Skeletal muscle tissue (tissue), 3 donors: ENCODE measurements at regions not wholly inside any gene's neighbourhood (a gene's known extent, or its start where the extent isn't known, plus 50 kb on each side); places are given as distances from the start of the nearest gene placed in this dataset.
"Not testable (repeated sequence)": the region's sequence is repeated elsewhere in the genome, so short reads cannot be mapped to it uniquely, and the experiment has no call there.

Source experiments
- H3K27ac ChIP-seq: one replicate; pipeline ENCODE4 v1.7.0; 2013; ENCODE audit warnings: mild to moderate bottlenecking, low read depth, low read length, inconsistent platforms
- H3K27me3 ChIP-seq, 3 donors: one replicate each; pipeline ENCODE4 v1.7.0; 2013; ENCODE audit warnings: low read length in 3 of 3; ENCODE audit not compliant: control insufficient read depth in 3 of 3, insufficient read depth in 3 of 3
- H3K36me3 ChIP-seq, 3 donors: one replicate each; pipeline ENCODE4 v1.7.0; 2013; ENCODE audit warnings: low read length in 3 of 3; ENCODE audit not compliant: control insufficient read depth in 3 of 3, insufficient read depth in 3 of 3
- H3K4me1 ChIP-seq, 3 donors: one replicate each; pipeline ENCODE4 v1.7.0; 2013; ENCODE audit warnings: low read length in 3 of 3, mild to moderate bottlenecking in 3 of 3; ENCODE audit not compliant: control insufficient read depth in 3 of 3, insufficient read depth in 3 of 3
- H3K4me3 ChIP-seq, 3 donors: one replicate each; pipeline ENCODE4 v1.7.0; 2013; ENCODE audit warnings: low read length in 3 of 3
- H3K9ac ChIP-seq, 3 donors: one replicate each; pipeline ENCODE4 v1.7.0; 2013; ENCODE audit warnings: low read length in 3 of 3, mild to moderate bottlenecking in 3 of 3, moderate library complexity in 2 of 3, low read depth in 1 of 3
- H3K9me3 ChIP-seq, 3 donors: one replicate each; pipeline ENCODE4 v1.7.0; 2013; ENCODE audit warnings: low read length in 3 of 3; ENCODE audit not compliant: control insufficient read depth in 3 of 3
- donor health status: Osteomylitis.

DNA sequence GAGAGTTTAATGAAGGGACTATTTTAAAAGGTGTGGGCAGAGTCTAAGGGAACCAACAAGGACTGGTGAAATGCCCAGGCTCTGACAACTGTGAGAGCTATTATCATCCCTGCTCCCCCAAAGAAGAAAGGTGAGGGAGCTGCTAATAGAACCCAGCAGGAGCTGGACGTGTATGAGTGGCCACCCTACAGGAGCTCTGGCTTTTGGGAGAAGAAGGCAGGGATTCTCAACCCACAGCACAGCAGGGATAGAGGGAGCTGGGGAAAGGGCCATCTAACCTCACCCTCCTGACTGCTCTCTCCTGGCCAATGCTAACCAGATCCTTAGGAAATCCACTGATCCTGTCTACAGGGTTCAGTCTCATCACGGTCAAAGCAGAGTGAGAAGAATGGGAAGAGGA lies 57.1 kb downstream of the GRIN2B start:
- Histone ChIP-seq H3K36me3 (no peaks in the 10 kb centered on the region), H3K4me3 (no peak overlapping the region), H3K9ac (no peak overlapping the region)

DNA sequence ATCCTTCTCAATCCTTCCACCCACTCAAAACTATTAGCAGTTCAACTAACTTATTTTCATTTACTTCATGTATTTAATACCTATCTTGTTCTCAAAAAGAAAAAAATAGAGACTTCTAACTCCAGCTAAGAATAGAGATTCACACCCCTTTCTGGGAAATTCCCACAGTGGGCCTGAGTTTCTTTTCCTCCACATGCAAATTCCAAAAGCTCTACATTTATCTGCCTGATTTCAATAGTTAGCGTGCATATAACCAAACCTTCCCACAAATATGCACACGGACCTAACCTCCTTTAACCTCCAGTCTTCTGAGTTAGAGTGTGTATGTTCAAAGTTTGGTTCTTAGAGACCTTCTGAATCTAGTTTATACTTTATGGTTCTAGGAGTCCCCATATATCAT lies 62.5 kb downstream of the GRIN2B start:
- no peak overlapping the region for H3K4me3 ChIP-seq

More for the DNA sequence above, 57.1 kb downstream of the GRIN2B start:
- H3K4me1 ChIP-seq: no peaks in the 10 kb centered on the region
- no peaks in the 10 kb centered on the region for H3K9me3 ChIP-seq
- H3K27me3 ChIP-seq: peaks cover 0 to 3% (median 0%) of the 10 kb centered on the region in 3 donors
- no peak overlapping the region for H3K27ac ChIP-seq

DNA sequence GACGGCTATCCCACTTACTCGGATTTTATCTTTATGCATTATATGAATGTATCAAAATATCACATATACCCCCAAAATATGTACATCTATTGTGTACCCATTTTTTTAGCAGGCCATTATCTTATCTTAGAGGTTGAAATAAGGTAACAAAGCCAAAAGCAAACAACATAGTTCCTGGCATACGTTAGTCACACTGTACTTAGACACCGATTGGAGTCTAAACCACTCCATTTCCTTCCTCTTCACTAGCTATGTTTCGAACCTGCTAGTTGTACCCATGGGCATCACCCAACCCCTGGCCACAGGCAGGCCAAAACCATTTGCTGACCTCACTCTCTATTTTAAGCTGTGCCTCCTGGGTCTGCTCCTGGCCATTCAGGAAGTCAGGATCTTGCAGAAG lies 66.3 kb downstream of the GRIN2B start:
- no peaks in the 10 kb centered on the region for H3K4me1 ChIP-seq
- H3K4me3 ChIP-seq: no peak overlapping the region
- no peaks in the 10 kb centered on the region for H3K36me3 ChIP-seq
- no peaks in the 10 kb centered on the region for H3K9me3 ChIP-seq
- H3K9ac ChIP-seq: no peak overlapping the region
- no peaks in the 10 kb centered on the region for H3K27me3 ChIP-seq
- H3K27ac ChIP-seq: no peak overlapping the region

More for the DNA sequence above, 62.5 kb downstream of the GRIN2B start:
- no peaks in the 10 kb centered on the region for H3K36me3 ChIP-seq
- no peak overlapping the region for H3K27ac ChIP-seq
- no peaks in the 10 kb centered on the region for H3K4me1 ChIP-seq
- H3K27me3 ChIP-seq: no peaks in the 10 kb centered on the region
- H3K9ac ChIP-seq: no peak overlapping the region
- no peaks in the 10 kb centered on the region for H3K9me3 ChIP-seq

DNA sequence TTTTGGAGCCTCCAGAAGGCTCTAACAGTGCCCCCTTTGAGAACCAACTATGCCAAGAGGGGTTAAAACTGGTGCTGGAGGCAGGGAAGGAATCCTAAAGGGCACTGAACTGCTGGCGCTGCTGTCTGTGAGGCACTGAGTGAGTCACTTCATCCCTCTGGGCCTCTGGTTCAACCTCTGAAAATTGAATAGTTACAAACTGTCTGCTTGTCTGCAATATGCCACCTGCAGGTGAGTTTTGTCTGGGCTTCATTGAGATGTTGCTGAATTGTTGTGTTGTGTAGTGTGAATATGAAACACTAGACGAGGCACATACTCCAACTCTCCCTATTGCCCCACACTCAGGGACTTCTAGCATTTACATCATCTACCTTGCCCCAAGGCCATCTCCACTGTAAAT lies 68.0 kb downstream of the GRIN2B start:
- Histone ChIP-seq H3K36me3 (no peaks in the 10 kb centered on the region), H3K4me3 (no peak overlapping the region), H3K4me1 (no peaks in the 10 kb centered on the region), H3K27ac (no peak overlapping the region), H3K9ac (no peak overlapping the region), H3K27me3 (no peaks in the 10 kb centered on the region), H3K9me3 (no peaks in the 10 kb centered on the region)

DNA sequence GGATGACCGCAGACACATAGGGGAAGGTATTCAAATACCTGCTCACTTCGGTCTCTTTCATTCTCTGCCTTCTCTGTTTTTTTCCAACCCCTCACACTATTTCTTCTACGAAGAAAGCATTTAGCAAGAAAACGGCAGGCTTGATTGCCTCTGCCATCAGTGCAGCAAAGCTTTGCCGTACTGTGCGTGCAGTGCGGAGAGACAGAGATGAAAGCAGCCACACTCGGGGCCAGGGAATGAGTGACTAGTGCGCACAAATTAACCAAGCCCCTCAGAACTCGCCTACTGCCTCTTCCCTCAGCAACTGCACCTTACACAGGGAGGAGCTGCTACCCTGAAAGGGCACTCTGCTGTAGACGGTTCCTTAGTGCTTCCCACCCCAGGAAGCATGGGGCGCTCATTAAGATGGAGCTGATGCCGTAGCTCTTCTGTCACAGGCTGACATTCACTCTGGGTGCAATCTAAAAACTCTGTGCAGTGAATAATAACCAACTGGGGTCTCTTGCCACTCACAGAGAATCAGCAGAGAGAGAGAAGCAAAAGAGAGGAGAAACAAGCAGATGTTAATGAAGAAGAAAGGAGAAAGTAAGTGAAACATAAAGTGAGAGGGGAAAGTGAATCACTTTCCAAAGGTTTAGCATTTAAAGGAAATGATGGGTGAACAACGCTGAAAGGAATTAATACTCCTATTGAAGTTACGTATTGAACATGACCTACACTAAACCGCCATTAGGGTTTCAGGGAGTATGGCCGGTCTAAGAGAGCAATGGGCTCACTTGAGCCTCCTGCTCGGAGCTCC lies 69.4 kb downstream of the GRIN2B start:
- H3K27ac ChIP-seq: no peak overlapping the region
- H3K36me3 ChIP-seq: no peaks in the 10 kb centered on the region
- H3K9ac ChIP-seq: no peak overlapping the region
- H3K4me3 ChIP-seq: no peak overlapping the region
- no peaks in the 10 kb centered on the region for H3K27me3 ChIP-seq
- no peaks in the 10 kb centered on the region for H3K4me1 ChIP-seq
- no peaks in the 10 kb centered on the region for H3K9me3 ChIP-seq

DNA sequence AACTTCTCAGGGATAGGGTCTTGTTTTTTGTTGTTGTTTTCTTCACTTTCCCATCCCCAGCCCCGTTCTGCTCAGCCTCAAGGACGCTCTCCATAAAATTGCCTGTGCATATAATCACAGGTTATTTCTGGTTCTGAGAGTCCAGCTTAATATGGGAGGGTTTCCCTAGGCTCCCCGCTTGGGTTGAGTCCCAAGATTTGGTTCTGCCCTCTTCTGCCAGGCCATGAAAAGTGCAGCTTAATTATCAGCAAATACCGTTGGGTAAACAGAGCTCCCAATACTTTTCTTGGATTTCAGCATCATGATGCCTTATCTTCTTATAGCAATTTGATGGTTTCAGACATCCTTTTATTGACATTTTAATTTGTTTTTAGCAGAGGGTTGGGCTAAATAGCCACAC lies 75.6 kb downstream of the GRIN2B start:
- Histone ChIP-seq H3K9me3 (no peaks in the 10 kb centered on the region), H3K27me3 (no peaks in the 10 kb centered on the region), H3K27ac (no peak overlapping the region), H3K36me3 (no peaks in the 10 kb centered on the region), H3K4me3 (no peak overlapping the region), H3K9ac (no peak overlapping the region), H3K4me1 (no peaks in the 10 kb centered on the region)

DNA sequence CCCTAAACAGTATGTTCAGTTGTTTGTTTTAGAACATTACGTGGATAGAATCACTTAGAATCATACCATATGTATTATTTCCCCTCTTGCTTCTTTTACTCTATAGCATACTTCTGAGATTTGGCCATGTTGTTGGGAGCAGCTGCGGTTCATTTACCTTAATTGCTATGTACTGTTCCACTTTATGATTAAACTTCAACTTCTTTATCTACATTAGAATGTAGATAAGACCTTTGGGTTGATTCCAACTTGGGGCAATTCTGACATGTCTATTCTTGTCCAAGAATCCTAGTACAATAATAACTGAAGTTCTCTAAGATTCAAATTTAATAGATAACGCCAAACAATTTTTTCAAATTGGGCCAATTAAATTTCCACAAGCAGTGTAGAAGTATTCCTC lies 80.7 kb downstream of the GRIN2B start:
- H3K27ac ChIP-seq: no peak overlapping the region
- no peak overlapping the region for H3K4me3 ChIP-seq
- H3K27me3 ChIP-seq: no peaks in the 10 kb centered on the region
- no peak overlapping the region for H3K9ac ChIP-seq
- H3K9me3 ChIP-seq: no peaks in the 10 kb centered on the region
- no peaks in the 10 kb centered on the region for H3K4me1 ChIP-seq
- no peaks in the 10 kb centered on the region for H3K36me3 ChIP-seq

DNA sequence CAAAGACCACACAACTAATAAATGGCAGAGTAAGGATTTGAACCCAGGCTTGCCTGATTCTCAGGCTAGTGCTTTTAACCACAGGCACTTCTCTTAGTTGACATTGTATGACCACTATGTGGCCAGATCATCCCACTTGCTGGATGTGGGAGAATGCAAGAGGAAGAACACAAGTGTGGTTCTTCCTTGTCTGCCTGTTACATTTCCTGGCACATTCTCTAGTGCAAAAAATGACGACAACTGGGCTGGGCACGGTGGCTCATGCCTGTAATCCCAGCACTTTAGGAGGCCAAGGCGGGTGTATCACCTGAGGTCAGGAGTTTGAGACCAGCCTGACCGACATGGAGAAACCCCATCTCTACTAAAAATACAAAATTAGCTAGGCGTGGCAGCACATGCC lies 83.0 kb downstream of the GRIN2B start:
- not testable (repeated sequence) for H3K9me3 ChIP-seq

DNA sequence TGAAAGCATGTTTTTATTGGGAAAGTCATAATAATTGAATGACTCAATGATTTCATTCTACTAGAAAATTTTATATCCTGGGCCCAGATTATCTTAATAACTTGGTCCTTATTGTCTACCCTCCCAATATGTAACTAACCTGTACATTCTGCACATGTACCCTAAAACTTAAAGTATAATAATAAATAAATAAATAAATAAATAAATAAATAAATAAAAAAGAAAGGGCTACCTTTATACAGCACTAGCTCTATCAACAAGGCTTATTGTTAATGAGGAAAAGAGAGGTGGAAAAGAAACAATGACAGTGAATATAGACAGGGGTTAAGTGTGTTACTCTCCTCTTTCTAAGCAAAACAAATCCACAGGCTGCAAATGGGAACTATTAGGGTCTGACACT lies 83.6 kb downstream of the GRIN2B start:
- Histone ChIP-seq H3K27me3 (no peaks in the 10 kb centered on the region), H3K4me1 (no peaks in the 10 kb centered on the region), H3K9me3 (no peaks in the 10 kb centered on the region), H3K9ac (no peak overlapping the region), H3K4me3 (no peak overlapping the region), H3K36me3 (no peaks in the 10 kb centered on the region), H3K27ac (no peak overlapping the region)

More for the DNA sequence above, 83.0 kb downstream of the GRIN2B start:
- not testable (repeated sequence) for H3K4me3 ChIP-seq, H3K9ac ChIP-seq, H3K4me1 ChIP-seq, H3K27ac ChIP-seq, H3K36me3 ChIP-seq, H3K27me3 ChIP-seq

DNA sequence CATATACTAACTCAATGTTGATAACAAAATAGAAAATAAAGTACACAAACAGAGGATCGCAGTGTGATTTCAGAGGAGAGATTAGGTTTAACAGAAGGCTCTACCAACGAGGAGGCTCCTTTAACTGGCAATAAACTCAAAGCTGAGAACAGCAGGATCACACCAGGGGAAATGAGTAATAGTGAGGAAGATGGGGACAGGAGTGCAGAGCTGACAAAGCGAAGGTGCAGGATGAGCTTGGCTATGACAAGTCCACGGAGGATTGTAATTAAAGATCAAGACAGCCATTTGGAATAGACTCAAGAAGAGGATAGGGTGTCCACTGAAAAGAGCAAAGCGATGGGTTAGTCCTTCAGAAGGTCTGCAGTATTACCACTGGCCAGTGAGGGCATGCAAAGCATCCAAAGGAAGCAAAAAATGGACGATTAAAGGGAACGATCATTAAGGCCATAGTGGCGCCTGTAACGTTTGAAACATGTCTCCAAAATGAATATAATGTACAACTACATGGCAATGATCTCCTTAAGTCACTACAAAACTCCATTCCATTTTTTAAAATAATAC lies 85.3 kb downstream of the GRIN2B start:
- Histone ChIP-seq H3K4me1 (no peaks in the 10 kb centered on the region), H3K4me3 (no peak overlapping the region), H3K27ac (no peak overlapping the region), H3K27me3 (no peaks in the 10 kb centered on the region), H3K9me3 (no peaks in the 10 kb centered on the region), H3K36me3 (no peaks in the 10 kb centered on the region), H3K9ac (no peak overlapping the region)
